Smooth muscle cell (in vitro differentiated cells): ENCODE measurements at regions not wholly inside any gene's neighbourhood (a gene's known extent, or its start where the extent isn't known, plus 50 kb on each side); places are given as distances from the start of the nearest gene placed in this dataset.

ENCODE experiments used
- DNase-seq: peaks from one replicate; lab custom pipeline; 2025; ENCODE audit not compliant: unreplicated experiment; lab: John Stamatoyannopoulos, UW
- H2AFZ ChIP-seq: fragments of 200-600 bp; sonication (generic); 2 replicates; pipeline ENCODE4 v1.6.0; 2016; ENCODE audit warnings: antibody characterized with exemption, low read depth, mild to moderate bottlenecking
- H3F3A ChIP-seq: fragments of 200-600 bp; sonication (generic); 2 replicates; pipeline ENCODE4 v1.6.0; 2017; ENCODE audit warnings: antibody characterized with exemption, low read depth
- H3K27ac ChIP-seq: fragments of 200-600 bp; sonication (generic); 2 replicates; pipeline ENCODE4 v1.5.1; 2016; ENCODE audit warnings: low read depth, mild to moderate bottlenecking
- H3K27me3 ChIP-seq: fragments of 200-600 bp; sonication (generic); 2 replicates; pipeline ENCODE4 v1.6.1; 2016; ENCODE audit warnings: low read depth, mild to moderate bottlenecking
- H3K36me3 ChIP-seq: fragments of 200-600 bp; sonication (generic); 2 replicates; pipeline ENCODE4 v1.5.1; 2016; ENCODE audit warnings: low read depth
- H3K4me1 ChIP-seq: fragments of 200-600 bp; sonication (generic); 2 replicates; pipeline ENCODE4 v1.5.1; 2016; ENCODE audit warnings: low read depth
- H3K4me2 ChIP-seq: fragments of 200-600 bp; sonication (generic); 2 replicates; pipeline ENCODE4 v1.6.0; 2016; ENCODE audit warnings: mild to moderate bottlenecking
- H3K4me3 ChIP-seq: fragments of 200-600 bp; sonication (generic); 2 replicates; pipeline ENCODE4 v1.5.1; 2016; ENCODE audit warnings: mild to moderate bottlenecking
- H3K79me2 ChIP-seq: fragments of 200-600 bp; sonication (generic); 2 replicates; pipeline ENCODE4 v1.6.0; 2016; ENCODE audit warnings: low read depth, mild to moderate bottlenecking
- H3K9ac ChIP-seq: fragments of 200-600 bp; sonication (generic); 2 replicates; pipeline ENCODE4 v1.6.0; 2016; ENCODE audit warnings: low read depth
- H3K9me3 ChIP-seq: fragments of 200-600 bp; sonication (generic); replicated peaks from 2 replicates; pipeline ENCODE4 v1.5.1; 2016; ENCODE audit warnings: low read depth
- H4K20me1 ChIP-seq: fragments of 200-600 bp; sonication (generic); 2 replicates; pipeline ENCODE4 v1.6.0; 2016; ENCODE audit warnings: low read depth
- WGBS: methylation state at CpG from one replicate; pipeline ENCODE4 v1.1.7; 2016; ENCODE audit warnings: low lambda C conversion rate; 5-methylcytosine and 5-hydroxymethylcytosine counted together
- TF ChIP-seq, protein P1 (sequence below): fragments of 200-600 bp; sonication (generic); IDR thresholded peaks from 2 replicates; pipeline ENCODE4 v1.5.1; 2017; ENCODE audit warnings: borderline replicate concordance, mild to moderate bottlenecking, antibody characterized with exemption; ENCODE audit not compliant: insufficient read depth, poor library complexity, severe bottlenecking

DNA sequence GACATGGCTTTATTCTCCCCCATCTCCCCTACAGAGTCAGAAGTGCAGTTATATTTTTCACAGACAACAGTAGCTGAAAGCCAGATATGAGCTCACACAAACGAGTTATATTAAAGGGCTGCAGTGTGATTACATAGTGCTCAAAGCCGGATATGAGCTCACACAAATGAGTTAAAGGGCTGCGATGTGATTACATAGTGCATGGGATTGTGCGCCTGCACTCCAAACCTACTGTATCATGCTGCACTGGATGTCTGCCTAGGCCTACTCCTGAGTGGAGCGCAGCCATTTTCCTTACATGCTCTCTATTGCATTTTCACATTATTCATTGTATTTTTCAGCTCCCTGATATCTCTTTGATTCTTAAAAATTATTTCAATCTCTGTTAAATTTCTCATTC, 414.6 kb upstream of the LARGE1 start:
- Histone ChIP-seq H3F3A (no peaks in the 10 kb centered on the region), H3K9me3 (no peaks in the 10 kb centered on the region), H3K36me3 (no peaks in the 10 kb centered on the region), H3K4me2 (no peak overlapping the region), H3K79me2 (no peaks in the 10 kb centered on the region), H2AFZ (no peak overlapping the region), H3K9ac (no peak overlapping the region), H3K4me1 (no peaks in the 10 kb centered on the region), H3K27ac (no peak overlapping the region), H4K20me1 (no peaks in the 10 kb centered on the region), H3K4me3 (no peak overlapping the region), H3K27me3 (no peaks in the 10 kb centered on the region)
- TF ChIP-seq, protein P1, sequence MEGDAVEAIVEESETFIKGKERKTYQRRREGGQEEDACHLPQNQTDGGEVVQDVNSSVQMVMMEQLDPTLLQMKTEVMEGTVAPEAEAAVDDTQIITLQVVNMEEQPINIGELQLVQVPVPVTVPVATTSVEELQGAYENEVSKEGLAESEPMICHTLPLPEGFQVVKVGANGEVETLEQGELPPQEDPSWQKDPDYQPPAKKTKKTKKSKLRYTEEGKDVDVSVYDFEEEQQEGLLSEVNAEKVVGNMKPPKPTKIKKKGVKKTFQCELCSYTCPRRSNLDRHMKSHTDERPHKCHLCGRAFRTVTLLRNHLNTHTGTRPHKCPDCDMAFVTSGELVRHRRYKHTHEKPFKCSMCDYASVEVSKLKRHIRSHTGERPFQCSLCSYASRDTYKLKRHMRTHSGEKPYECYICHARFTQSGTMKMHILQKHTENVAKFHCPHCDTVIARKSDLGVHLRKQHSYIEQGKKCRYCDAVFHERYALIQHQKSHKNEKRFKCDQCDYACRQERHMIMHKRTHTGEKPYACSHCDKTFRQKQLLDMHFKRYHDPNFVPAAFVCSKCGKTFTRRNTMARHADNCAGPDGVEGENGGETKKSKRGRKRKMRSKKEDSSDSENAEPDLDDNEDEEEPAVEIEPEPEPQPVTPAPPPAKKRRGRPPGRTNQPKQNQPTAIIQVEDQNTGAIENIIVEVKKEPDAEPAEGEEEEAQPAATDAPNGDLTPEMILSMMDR: no peak
- DNase-seq: no peak
- 89% methylated on average over 5 of the region's 5 CpGs for WGBS

DNA sequence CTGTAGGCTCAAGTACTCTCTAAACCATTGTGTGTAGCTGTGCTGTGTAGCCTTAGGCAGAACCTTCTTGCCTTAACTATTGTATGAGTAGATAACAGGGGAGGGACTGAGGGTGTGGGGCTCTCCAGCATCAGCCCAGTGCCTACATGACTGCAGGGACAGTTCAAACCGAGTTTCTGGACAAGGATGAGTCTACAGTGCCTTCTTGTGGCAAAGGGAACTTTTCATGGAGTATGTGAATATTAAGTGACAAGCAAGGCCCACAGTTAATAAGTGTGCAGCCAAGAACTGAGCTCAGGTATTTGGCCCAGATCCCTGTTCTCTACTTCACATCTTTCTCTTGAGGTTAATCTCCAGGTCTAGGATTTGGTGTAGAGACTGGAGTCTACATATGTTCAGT, 424.4 kb upstream of the LARGE1 start:
- no peaks in the 10 kb centered on the region for H3K36me3 ChIP-seq
- TF ChIP-seq, protein P1: no peak
- H3K27ac ChIP-seq: no peak overlapping the region
- no peaks in the 10 kb centered on the region for H3K4me1 ChIP-seq
- H2AFZ ChIP-seq: no peak overlapping the region
- no peak for DNase-seq
- no peaks in the 10 kb centered on the region for H3K79me2 ChIP-seq
- WGBS: 47% methylated on average over 1 of the region's 1 CpG
- H4K20me1 ChIP-seq: no peaks in the 10 kb centered on the region
- H3K9ac ChIP-seq: no peak overlapping the region
- no peak overlapping the region for H3K4me2 ChIP-seq
- no peaks in the 10 kb centered on the region for H3K9me3 ChIP-seq
- H3F3A ChIP-seq: no peaks in the 10 kb centered on the region
- peaks cover 27% of the 10 kb centered on the region for H3K27me3 ChIP-seq
- H3K4me3 ChIP-seq: no peak overlapping the region

DNA sequence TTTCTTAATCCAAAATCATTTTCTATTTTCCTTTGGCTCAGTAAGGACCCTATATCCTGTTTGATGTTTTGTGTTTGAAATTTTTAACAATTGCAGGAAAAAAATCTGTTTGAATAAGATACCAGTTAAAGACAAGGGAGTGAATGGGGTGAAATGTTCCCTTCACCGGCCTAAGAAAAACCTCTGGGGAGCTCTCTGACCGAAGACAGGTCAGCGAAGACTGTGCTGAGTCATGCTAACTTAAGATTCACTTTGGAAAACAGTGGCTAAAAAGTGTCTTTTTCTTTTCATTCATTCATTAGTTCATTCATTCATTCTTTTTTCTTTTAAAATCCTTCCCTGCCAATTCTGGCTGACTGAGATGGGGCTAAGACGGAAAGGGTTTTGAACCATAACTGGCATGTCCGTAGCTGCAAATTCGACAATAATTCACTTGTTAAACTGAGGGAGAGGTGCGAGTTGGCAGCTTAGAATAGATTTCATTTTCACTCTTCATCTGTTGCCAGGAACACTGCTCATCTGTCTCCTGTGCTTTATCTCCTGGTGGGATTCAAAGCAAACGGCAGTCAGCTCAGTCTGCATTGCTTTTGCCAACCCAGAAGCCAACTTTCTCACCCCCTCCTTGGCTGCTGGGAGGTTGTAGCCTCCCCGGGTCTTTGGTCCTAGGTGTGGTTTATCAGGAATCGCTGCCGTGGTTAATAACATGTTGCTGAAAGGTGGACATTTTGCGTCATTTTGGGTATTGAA, 434.0 kb upstream of the LARGE1 start:
- TF ChIP-seq, protein P1: no peak
- Histone ChIP-seq H4K20me1 (no peaks in the 10 kb centered on the region), H3K9me3 (no peaks in the 10 kb centered on the region), H3K4me2 (no peak overlapping the region), H3K27ac (no peak overlapping the region), H2AFZ (no peak overlapping the region), H3F3A (no peaks in the 10 kb centered on the region), H3K27me3 (peaks cover 8% of the 10 kb centered on the region), H3K36me3 (no peaks in the 10 kb centered on the region), H3K79me2 (no peaks in the 10 kb centered on the region), H3K9ac (no peak overlapping the region), H3K4me1 (no peaks in the 10 kb centered on the region), H3K4me3 (no peak overlapping the region)
- WGBS: 89% methylated on average over 12 of the region's 12 CpGs
- no peak for DNase-seq

DNA sequence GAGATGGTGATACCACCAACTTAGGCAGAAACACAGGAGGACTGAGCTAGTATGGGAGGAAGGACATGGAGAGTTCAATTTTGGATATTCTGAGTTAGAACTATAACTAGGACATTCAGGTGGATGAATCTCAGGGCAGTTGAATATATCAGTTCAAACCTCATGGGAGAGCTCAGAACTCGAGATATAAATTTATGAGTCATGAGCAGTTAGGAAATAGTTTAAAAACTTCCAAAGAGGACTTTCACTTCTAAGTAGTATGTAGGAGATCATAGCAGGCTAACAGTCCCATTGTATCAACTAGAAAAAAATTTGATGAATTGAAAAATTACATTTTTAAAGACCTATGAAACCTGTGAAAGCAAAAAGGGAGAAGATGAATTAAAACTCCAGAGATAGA, 436.2 kb upstream of the LARGE1 start:
- H3K36me3 ChIP-seq: no peaks in the 10 kb centered on the region
- no peaks in the 10 kb centered on the region for H3K4me1 ChIP-seq
- no peak overlapping the region for H3K9ac ChIP-seq
- no peak overlapping the region for H2AFZ ChIP-seq
- no peak overlapping the region for H3K27ac ChIP-seq
- no peak overlapping the region for H3K4me3 ChIP-seq
- WGBS: 54% methylated on average over 1 of the region's 1 CpG
- H3K9me3 ChIP-seq: no peaks in the 10 kb centered on the region
- no peaks in the 10 kb centered on the region for H4K20me1 ChIP-seq
- H3K27me3 ChIP-seq: no peaks in the 10 kb centered on the region
- no peaks in the 10 kb centered on the region for H3K79me2 ChIP-seq
- DNase-seq: no peak
- no peak overlapping the region for H3K4me2 ChIP-seq
- H3F3A ChIP-seq: no peaks in the 10 kb centered on the region
- TF ChIP-seq, protein P1: no peak
